K562 (cell line): ENCODE measurements at regions not wholly inside any gene's neighbourhood (a gene's known extent, or its start where the extent isn't known, plus 50 kb on each side); places are given as distances from the start of the nearest gene placed in this dataset.

ENCODE experiments used
- TF ChIP-seq, protein P1 (sequence below), 2 experiments: fragments of 450-650 bp in 1 of 2; sonication (generic) in 1 of 2; formaldehyde crosslinking in 1 of 2; IDR thresholded peaks; 2 replicates each; pipeline versions ENCODE4 v1.7.1 to v1.9.0; 2016 to 2022; ENCODE audit warnings: inconsistent platforms in 1 of 2, mild to moderate bottlenecking in 1 of 2, missing genetic modification reagents in 1 of 2
- TF ChIP-seq, protein P2 (sequence below): IDR thresholded peaks from 2 replicates; pipeline ENCODE4 v1.6.1; 2014; ENCODE audit warnings: antibody characterized with exemption

DNA sequence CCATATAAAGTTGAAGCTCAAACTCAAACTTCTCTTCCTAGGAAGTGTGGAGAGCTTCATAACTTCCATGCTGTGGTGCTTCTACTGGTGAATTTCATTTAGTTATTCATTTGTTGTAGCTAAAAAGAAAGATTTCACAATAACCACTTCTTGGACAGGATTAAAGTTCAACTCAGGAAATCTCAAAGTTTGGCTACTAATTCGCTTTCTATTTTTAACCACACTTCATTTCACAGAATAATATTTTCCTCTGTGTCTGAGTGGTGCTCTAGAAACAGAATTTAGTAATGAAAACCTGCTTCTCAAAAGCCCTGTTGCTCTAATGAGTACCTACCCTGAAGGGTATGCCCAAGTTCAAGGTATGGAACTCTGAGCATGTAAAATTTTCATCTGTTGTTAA is 73.9 kb downstream of the ACTBL2 start (continued):
- TF ChIP-seq, protein P1, sequence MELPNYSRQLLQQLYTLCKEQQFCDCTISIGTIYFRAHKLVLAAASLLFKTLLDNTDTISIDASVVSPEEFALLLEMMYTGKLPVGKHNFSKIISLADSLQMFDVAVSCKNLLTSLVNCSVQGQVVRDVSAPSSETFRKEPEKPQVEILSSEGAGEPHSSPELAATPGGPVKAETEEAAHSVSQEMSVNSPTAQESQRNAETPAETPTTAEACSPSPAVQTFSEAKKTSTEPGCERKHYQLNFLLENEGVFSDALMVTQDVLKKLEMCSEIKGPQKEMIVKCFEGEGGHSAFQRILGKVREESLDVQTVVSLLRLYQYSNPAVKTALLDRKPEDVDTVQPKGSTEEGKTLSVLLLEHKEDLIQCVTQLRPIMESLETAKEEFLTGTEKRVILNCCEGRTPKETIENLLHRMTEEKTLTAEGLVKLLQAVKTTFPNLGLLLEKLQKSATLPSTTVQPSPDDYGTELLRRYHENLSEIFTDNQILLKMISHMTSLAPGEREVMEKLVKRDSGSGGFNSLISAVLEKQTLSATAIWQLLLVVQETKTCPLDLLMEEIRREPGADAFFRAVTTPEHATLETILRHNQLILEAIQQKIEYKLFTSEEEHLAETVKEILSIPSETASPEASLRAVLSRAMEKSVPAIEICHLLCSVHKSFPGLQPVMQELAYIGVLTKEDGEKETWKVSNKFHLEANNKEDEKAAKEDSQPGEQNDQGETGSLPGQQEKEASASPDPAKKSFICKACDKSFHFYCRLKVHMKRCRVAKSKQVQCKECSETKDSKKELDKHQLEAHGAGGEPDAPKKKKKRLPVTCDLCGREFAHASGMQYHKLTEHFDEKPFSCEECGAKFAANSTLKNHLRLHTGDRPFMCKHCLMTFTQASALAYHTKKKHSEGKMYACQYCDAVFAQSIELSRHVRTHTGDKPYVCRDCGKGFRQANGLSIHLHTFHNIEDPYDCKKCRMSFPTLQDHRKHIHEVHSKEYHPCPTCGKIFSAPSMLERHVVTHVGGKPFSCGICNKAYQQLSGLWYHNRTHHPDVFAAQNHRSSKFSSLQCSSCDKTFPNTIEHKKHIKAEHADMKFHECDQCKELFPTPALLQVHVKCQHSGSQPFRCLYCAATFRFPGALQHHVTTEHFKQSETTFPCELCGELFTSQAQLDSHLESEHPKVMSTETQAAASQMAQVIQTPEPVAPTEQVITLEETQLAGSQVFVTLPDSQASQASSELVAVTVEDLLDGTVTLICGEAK (IDR thresholded peaks at IDR 0.05), result no peak
- TF ChIP-seq, protein P1 (CRISPR knock-in tag; IDR thresholded peaks at IDR 0.05), result no peak
- TF ChIP-seq, protein P2, sequence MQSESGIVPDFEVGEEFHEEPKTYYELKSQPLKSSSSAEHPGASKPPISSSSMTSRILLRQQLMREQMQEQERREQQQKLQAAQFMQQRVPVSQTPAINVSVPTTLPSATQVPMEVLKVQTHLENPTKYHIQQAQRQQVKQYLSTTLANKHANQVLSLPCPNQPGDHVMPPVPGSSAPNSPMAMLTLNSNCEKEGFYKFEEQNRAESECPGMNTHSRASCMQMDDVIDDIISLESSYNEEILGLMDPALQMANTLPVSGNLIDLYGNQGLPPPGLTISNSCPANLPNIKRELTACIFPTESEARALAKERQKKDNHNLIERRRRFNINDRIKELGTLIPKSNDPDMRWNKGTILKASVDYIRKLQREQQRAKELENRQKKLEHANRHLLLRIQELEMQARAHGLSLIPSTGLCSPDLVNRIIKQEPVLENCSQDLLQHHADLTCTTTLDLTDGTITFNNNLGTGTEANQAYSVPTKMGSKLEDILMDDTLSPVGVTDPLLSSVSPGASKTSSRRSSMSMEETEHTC, result no peak
- TF ChIP-seq, all 486 proteins: peak for 0
